ENCODE measurements at regions not wholly inside any gene's neighbourhood (a gene's known extent, or its start where the extent isn't known, plus 50 kb on each side); places are given as distances from the start of the nearest gene placed in this dataset.

- no peak for TF ChIP-seq MGA (IDR thresholded peaks at IDR 0.05)
- TF ChIP-seq ZFP30 (CRISPR knock-in tag; IDR thresholded peaks at IDR 0.05; ENCODE audit: borderline replicate concordance): no peak
- TF ChIP-seq AFF4 (CRISPR knock-in tag; IDR thresholded peaks at IDR 0.05): no peak
- TF ChIP-seq NR4A1 (CRISPR knock-in tag; IDR thresholded peaks at IDR 0.05): no peak
- no peak for TF ChIP-seq NR4A1 (tag; IDR thresholded peaks at IDR 0.05)
- TF ChIP-seq ZNF324 (CRISPR knock-in tag; IDR thresholded peaks at IDR 0.05): no peak
- TF ChIP-seq TCF7L2 (IDR thresholded peaks at IDR 0.05; ENCODE audit: low read depth, low read length): no peak
- TF ChIP-seq ARID2 (IDR thresholded peaks at IDR 0.05): no peak
- TF ChIP-seq ZNF316 (IDR thresholded peaks at IDR 0.05): no peak
- no peak for TF ChIP-seq CXXC5 (CRISPR knock-in tag; IDR thresholded peaks at IDR 0.05)
- TF ChIP-seq SNAPC5 (CRISPR knock-in tag; IDR thresholded peaks at IDR 0.05): no peak
- no peak for TF ChIP-seq SAFB (IDR thresholded peaks at IDR 0.05; ENCODE audit: borderline replicate concordance, low read depth, low read length)
- TF ChIP-seq SIN3A (IDR thresholded peaks at IDR 0.05; ENCODE audit: borderline replicate concordance in 2 of 2, control insufficient read depth in 1 of 2, low read depth in 2 of 2, low read length in 2 of 2): no peak
These were observed 131.3 kb downstream of the AASDHPPT start (continued) for GRCh38 chr11:106208760-106209159.

Data from K562 (cell line).